ENCODE measurements at regions not wholly inside any gene's neighbourhood (a gene's known extent, or its start where the extent isn't known, plus 50 kb on each side); places are given as distances from the start of the nearest gene placed in this dataset.

DNA sequence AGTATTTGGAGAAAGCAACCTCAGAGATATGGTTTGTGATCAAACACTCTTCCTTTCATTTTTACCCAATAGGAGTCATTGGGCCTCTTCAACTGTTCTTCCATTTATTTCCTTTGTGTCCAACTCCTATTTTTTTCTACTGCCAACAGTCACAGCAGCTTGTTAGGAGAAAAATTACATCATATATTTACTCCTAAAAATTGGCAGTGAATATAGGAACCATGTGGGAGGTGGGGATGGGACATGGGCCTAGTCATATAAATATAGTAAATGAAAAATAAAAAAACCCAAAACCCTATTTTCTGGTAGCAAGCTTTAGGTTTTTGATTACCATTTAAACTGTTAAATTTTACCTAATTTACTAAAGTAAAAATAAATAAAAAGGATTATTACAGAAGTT is 134.9 kb upstream of the MPDZ start:
- no peaks in the 10 kb centered on the region for H3K4me1 ChIP-seq (ENCODE audit: insufficient read depth, low read length)
- H3K18ac ChIP-seq (ENCODE audit: insufficient read length, low read depth, low read length), result no peak overlapping the region
- no peak overlapping the region for H3K56ac ChIP-seq (ENCODE audit: insufficient read length, low read depth, low read length)
- no peak overlapping the region for H2BK5ac ChIP-seq (ENCODE audit: insufficient read length, low read length)
- no peak overlapping the region for H3K23ac ChIP-seq (ENCODE audit: insufficient read length, low read depth, low read length)
- H2BK15ac ChIP-seq (ENCODE audit: low read depth, low read length), result no peak overlapping the region
- no peak overlapping the region for H3K27ac Mint-ChIP-seq
- no peak overlapping the region for H2AFZ ChIP-seq (ENCODE audit: low read length)
- no peak overlapping the region for H3K14ac ChIP-seq (ENCODE audit: insufficient read depth, low read length)
- no peak for DNase-seq
- no peak overlapping the region for H2AK5ac ChIP-seq (ENCODE audit: insufficient read length, low read length)
- H3K36me3 Mint-ChIP-seq (ENCODE audit: insufficient read depth in 1 of 3, low read depth in 3 of 3), result no peaks in the 10 kb centered on the region; a peak in 2 of 7 replicates
- H3K4ac ChIP-seq (ENCODE audit: low read depth, low read length), result no peak overlapping the region
- no peaks in the 10 kb centered on the region for H3K79me2 ChIP-seq (ENCODE audit: insufficient read depth, low read length)
- no peaks in the 10 kb centered on the region for H3K27me3 ChIP-seq (ENCODE audit: insufficient read depth, low read length)
- no peaks in the 10 kb centered on the region for H3K23me2 ChIP-seq (ENCODE audit: insufficient read length, low read depth, low read length, poor library complexity, severe bottlenecking)
- H3K27me3 Mint-ChIP-seq (ENCODE audit: low read depth), result no peaks in the 10 kb centered on the region
- no peak overlapping the region for H4K8ac ChIP-seq (replicated peaks; ENCODE audit: insufficient read length, low read depth, low read length)
- H3K9me3 ChIP-seq (ENCODE audit: control insufficient read depth, low read depth, low read length), result no peaks in the 10 kb centered on the region
- no peak overlapping the region for H3K4me2 ChIP-seq (ENCODE audit: insufficient read depth, insufficient read length, low read length)
- no peak overlapping the region for H2BK12ac ChIP-seq (ENCODE audit: insufficient read length, low read depth, low read length)
- no peak overlapping the region for H3T11ph ChIP-seq (ENCODE audit: low read length)
- H3K4me3 Mint-ChIP-seq, result no peak overlapping the region
- no peak overlapping the region for H4K5ac ChIP-seq (ENCODE audit: insufficient read length, low read depth, low read length)
- no peaks in the 10 kb centered on the region for H4K20me1 ChIP-seq (ENCODE audit: control insufficient read depth, insufficient read depth, insufficient read length)
- H3K9ac ChIP-seq (ENCODE audit: extremely low read depth, insufficient read length, low read length), result no peak overlapping the region
- TF ChIP-seq, protein P1, sequence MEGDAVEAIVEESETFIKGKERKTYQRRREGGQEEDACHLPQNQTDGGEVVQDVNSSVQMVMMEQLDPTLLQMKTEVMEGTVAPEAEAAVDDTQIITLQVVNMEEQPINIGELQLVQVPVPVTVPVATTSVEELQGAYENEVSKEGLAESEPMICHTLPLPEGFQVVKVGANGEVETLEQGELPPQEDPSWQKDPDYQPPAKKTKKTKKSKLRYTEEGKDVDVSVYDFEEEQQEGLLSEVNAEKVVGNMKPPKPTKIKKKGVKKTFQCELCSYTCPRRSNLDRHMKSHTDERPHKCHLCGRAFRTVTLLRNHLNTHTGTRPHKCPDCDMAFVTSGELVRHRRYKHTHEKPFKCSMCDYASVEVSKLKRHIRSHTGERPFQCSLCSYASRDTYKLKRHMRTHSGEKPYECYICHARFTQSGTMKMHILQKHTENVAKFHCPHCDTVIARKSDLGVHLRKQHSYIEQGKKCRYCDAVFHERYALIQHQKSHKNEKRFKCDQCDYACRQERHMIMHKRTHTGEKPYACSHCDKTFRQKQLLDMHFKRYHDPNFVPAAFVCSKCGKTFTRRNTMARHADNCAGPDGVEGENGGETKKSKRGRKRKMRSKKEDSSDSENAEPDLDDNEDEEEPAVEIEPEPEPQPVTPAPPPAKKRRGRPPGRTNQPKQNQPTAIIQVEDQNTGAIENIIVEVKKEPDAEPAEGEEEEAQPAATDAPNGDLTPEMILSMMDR (conservative IDR thresholded peaks at IDR 0.05), result no peak
- no peak overlapping the region for H3K27ac ChIP-seq (ENCODE audit: insufficient read length, low read depth, low read length)
- no peak overlapping the region for H2BK20ac ChIP-seq (ENCODE audit: low read depth, low read length, poor library complexity, severe bottlenecking)
- no peak overlapping the region for H4K91ac ChIP-seq (ENCODE audit: insufficient read length, low read depth, low read length)
- no peaks in the 10 kb centered on the region for H3K4me1 Mint-ChIP-seq
- H3K79me1 ChIP-seq (ENCODE audit: insufficient read depth, low read depth, low read length, poor library complexity, severe bottlenecking), result no peaks in the 10 kb centered on the region
- H2BK120ac ChIP-seq (ENCODE audit: low read depth, low read length, poor library complexity, severe bottlenecking), result no peak overlapping the region
- H3K9me3 Mint-ChIP-seq, result no peaks in the 10 kb centered on the region; a peak in 1 of 5 replicates
